Transverse colon (tissue), 4 donors: ENCODE measurements at regions not wholly inside any gene's neighbourhood (a gene's known extent, or its start where the extent isn't known, plus 50 kb on each side); places are given as distances from the start of the nearest gene placed in this dataset.

Experiments
- CTCF ChIP-seq, 5 experiments: fragments of 200-600 bp in 3 of 5; fragments of 450-650 bp in 2 of 5; sonication (generic) in 3 of 5; IDR thresholded peaks; 1 replicate in 2 of 5; 2 replicates in 3 of 5; pipeline ENCODE4 v1.5.1; 2016 to 2017; ENCODE audit warnings: antibody characterized with exemption in 5 of 5, inconsistent platforms in 3 of 5, mild to moderate bottlenecking in 2 of 5, moderate library complexity in 1 of 5
- EP300 ChIP-seq: sonication (generic); formaldehyde crosslinking; IDR thresholded peaks from one replicate; pipeline ENCODE4 v1.6.1; 2017; ENCODE audit warnings: antibody characterized with exemption, low read depth
- POLR2A ChIP-seq: fragments of 450-650 bp; IDR thresholded peaks from one replicate; pipeline ENCODE4 v1.6.1; 2016; ENCODE audit warnings: antibody characterized with exemption, mild to moderate bottlenecking, moderate library complexity
- POLR2AphosphoS5 ChIP-seq, 3 donors: sonication (generic); formaldehyde crosslinking; IDR thresholded peaks; one replicate each; pipeline ENCODE4 v1.6.1; 2016; ENCODE audit warnings: antibody characterized with exemption in 3 of 3

- TF ChIP-seq CTCF (IDR thresholded peaks at IDR 0.05): no peak
- TF ChIP-seq POLR2A: no peak
- TF ChIP-seq POLR2AphosphoS5 (IDR thresholded peaks at IDR 0.05): no peak
- TF ChIP-seq EP300: no peak
These were observed 1288.1 kb upstream of the MAP3K7 start for GRCh38 chr6:91874971-91875370.
